Panc1 (cell line): ENCODE measurements at regions not wholly inside any gene's neighbourhood (a gene's known extent, or its start where the extent isn't known, plus 50 kb on each side); places are given as distances from the start of the nearest gene placed in this dataset.

ENCODE experiments used
- ATAC-seq: fragments of 200-7000 bp; cut with Tn5 transposase; 2 replicates; pipeline ENCODE4 v1.9.1; 2020; ENCODE audit warnings: mild to moderate bottlenecking, moderate library complexity
- BruUV-seq: library from RNA; stranded (reverse); fragments of 400-500 nt; replicated peaks from 2 replicates; lab custom pipeline; 2021; lab: Mats Ljungman, UMichigan
- CTCF ChIA-PET: fragments of 300-600 bp; sonication (Branson Sonifier 250); formaldehyde crosslinking; loops from one replicate; lab custom pipeline; 2022; ENCODE audit warnings: antibody characterized with exemption; lab: Charles Lee
- POLR2A ChIA-PET: fragments of 300-600 bp; sonication (Branson Sonifier 250); formaldehyde crosslinking; loops from one replicate; lab custom pipeline; 2022; ENCODE audit warnings: antibody characterized with exemption; lab: Charles Lee
- DNase-seq: peaks from one replicate; pipeline ENCODE4 v3.0.0-alpha.2; 2010; ENCODE audit warnings: low read depth, low spot score
- H3K27ac ChIP-seq: 2 replicates; pipeline ENCODE4 v1.5.1; 2011; ENCODE audit warnings: mild to moderate bottlenecking, low read length, inconsistent platforms
- H3K27me3 ChIP-seq: fragments of 200-500 bp; sonication (Bioruptor generic); 2 replicates; pipeline ENCODE4 v1.6.0; 2014; ENCODE audit warnings: low read length, inconsistent platforms; ENCODE audit not compliant: control insufficient read depth, insufficient read depth
- H3K36me3 ChIP-seq: fragments of 200-500 bp; sonication (Bioruptor generic); 2 replicates; pipeline ENCODE4 v1.5.1; 2014; ENCODE audit warnings: inconsistent platforms, mild to moderate bottlenecking, low read length, moderate library complexity; ENCODE audit not compliant: control insufficient read depth, insufficient read depth
- H3K4me1 ChIP-seq: 2 replicates; pipeline ENCODE4 v1.5.1; 2011; ENCODE audit warnings: inconsistent platforms, mild to moderate bottlenecking, low read length, moderate library complexity; ENCODE audit not compliant: control insufficient read depth, insufficient read depth
- H3K4me3 ChIP-seq, 2 experiments: 2 replicates each; pipeline ENCODE4 v1.5.1; 2011 to 2012; ENCODE audit warnings: low read depth in 2 of 2, low read length in 2 of 2, mild to moderate bottlenecking in 2 of 2, inconsistent platforms in 1 of 2, moderate library complexity in 1 of 2
- H3K9me3 ChIP-seq: fragments of 200-500 bp; sonication (Bioruptor generic); 2 replicates; pipeline ENCODE4 v1.5.1; 2014; ENCODE audit warnings: low read depth, mild to moderate bottlenecking, inconsistent platforms, low read length, moderate library complexity; ENCODE audit not compliant: control insufficient read depth, insufficient read depth
- POLR2AphosphoS5 ChIP-seq: IDR thresholded peaks from 2 replicates; pipeline ENCODE4 v1.6.1; 2012; ENCODE audit warnings: mild to moderate bottlenecking, low read depth, low read length, moderate library complexity
- SIN3A ChIP-seq: IDR thresholded peaks from 2 replicates; pipeline ENCODE4 v1.6.1; 2012; ENCODE audit warnings: low read depth, mild to moderate bottlenecking, low read length, moderate library complexity, borderline replicate concordance; ENCODE audit not compliant: insufficient read depth
- TCF7L2 ChIP-seq: IDR thresholded peaks from 2 replicates; pipeline ENCODE4 v1.6.1; 2011; ENCODE audit warnings: mild to moderate bottlenecking, low read depth, low read length, inconsistent platforms
- in situ Hi-C: cut with HindIII; loops from 2 replicates; pipeline ENCODE4 v1.10.0; 2016; ENCODE audit warnings: low sequenced_read_pairs, low pct_unique_long_range_greater_than_20kb
- intact Hi-C: fragments of 100-400 bp; cut with micrococcal nuclease; formaldehyde crosslinking; loops from one replicate; pipeline ENCODE4 v1.10.0; 2022; ENCODE audit not compliant: unreplicated experiment
- TF ChIP-seq, protein P1 (sequence below): fragments of 450-650 bp; IDR thresholded peaks from 2 replicates; pipeline ENCODE4 v1.5.1; 2017; ENCODE audit warnings: mild to moderate bottlenecking
- TF ChIP-seq, protein P2 (sequence below), 2 experiments: IDR thresholded peaks; 2 replicates each; pipeline ENCODE4 v1.6.1; 2011 to 2012; ENCODE audit warnings: low read depth in 2 of 2, control low read depth in 1 of 2, low read length in 1 of 2, mild to moderate bottlenecking in 1 of 2, moderate library complexity in 1 of 2; ENCODE audit not compliant: insufficient read depth in 1 of 2

DNA sequence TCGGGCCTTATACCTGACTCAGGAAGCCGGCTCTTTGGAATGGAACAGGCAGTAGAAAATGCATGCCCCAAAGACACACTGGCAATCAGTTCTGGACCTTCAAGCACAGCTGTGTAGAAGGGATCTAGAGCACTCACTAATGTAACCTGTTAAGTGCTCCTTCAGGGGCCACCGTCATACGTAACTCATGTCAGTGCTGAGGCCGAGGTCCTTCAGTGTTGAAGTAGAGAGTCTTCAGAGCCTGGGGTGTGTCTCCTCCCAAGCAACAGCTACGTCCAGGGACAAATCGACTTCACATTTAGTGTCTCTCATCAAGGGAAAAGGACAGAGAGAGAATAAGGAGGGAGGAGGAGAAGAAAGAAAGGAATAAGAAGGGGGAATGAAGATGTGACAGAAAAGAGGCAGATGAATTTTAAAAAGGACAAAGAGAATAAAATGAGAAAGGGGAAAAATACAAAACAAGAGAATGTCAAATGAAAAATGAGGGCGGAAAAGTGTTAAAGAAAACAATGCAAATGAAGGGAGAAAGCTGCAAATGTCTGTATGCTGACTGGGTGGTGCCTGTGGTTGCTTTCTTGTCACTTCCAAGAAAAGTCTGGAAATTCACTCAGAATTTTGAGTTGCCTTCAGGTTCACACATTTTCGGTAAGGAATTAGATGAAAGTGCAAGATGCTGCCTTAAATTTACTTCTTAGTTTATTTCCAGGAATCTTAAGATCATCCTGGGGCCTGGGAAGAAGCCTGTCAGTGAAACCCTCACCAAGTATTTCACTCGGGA is 989.4 kb downstream of the GRID1 start:
- Histone ChIP-seq H3K4me1 (no peaks in the 10 kb centered on the region), H3K27me3 (no peaks in the 10 kb centered on the region), H3K9me3 (no peaks in the 10 kb centered on the region), H3K27ac (no peak overlapping the region), H3K4me3 (no peak overlapping the region), H3K36me3 (no peaks in the 10 kb centered on the region)
- intact Hi-C loops (no loop called here), in situ Hi-C loops (no loop called here)
- BruUV-seq, result no TSS peak
- ChIA-PET POLR2A (no interaction called here), CTCF (no interaction called here)
- DNase-seq (no peak), ATAC-seq (no peak)
- no peak for TF ChIP-seq SIN3A
- TF ChIP-seq, protein P1, sequence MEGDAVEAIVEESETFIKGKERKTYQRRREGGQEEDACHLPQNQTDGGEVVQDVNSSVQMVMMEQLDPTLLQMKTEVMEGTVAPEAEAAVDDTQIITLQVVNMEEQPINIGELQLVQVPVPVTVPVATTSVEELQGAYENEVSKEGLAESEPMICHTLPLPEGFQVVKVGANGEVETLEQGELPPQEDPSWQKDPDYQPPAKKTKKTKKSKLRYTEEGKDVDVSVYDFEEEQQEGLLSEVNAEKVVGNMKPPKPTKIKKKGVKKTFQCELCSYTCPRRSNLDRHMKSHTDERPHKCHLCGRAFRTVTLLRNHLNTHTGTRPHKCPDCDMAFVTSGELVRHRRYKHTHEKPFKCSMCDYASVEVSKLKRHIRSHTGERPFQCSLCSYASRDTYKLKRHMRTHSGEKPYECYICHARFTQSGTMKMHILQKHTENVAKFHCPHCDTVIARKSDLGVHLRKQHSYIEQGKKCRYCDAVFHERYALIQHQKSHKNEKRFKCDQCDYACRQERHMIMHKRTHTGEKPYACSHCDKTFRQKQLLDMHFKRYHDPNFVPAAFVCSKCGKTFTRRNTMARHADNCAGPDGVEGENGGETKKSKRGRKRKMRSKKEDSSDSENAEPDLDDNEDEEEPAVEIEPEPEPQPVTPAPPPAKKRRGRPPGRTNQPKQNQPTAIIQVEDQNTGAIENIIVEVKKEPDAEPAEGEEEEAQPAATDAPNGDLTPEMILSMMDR, result no peak
- TF ChIP-seq, protein P2, sequence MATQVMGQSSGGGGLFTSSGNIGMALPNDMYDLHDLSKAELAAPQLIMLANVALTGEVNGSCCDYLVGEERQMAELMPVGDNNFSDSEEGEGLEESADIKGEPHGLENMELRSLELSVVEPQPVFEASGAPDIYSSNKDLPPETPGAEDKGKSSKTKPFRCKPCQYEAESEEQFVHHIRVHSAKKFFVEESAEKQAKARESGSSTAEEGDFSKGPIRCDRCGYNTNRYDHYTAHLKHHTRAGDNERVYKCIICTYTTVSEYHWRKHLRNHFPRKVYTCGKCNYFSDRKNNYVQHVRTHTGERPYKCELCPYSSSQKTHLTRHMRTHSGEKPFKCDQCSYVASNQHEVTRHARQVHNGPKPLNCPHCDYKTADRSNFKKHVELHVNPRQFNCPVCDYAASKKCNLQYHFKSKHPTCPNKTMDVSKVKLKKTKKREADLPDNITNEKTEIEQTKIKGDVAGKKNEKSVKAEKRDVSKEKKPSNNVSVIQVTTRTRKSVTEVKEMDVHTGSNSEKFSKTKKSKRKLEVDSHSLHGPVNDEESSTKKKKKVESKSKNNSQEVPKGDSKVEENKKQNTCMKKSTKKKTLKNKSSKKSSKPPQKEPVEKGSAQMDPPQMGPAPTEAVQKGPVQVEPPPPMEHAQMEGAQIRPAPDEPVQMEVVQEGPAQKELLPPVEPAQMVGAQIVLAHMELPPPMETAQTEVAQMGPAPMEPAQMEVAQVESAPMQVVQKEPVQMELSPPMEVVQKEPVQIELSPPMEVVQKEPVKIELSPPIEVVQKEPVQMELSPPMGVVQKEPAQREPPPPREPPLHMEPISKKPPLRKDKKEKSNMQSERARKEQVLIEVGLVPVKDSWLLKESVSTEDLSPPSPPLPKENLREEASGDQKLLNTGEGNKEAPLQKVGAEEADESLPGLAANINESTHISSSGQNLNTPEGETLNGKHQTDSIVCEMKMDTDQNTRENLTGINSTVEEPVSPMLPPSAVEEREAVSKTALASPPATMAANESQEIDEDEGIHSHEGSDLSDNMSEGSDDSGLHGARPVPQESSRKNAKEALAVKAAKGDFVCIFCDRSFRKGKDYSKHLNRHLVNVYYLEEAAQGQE (IDR thresholded peaks at IDR 0.05; ENCODE audit: insufficient read depth in 1 of 2, low read depth in 2 of 2, low read length in 1 of 2), result no peak
- no peak for TF ChIP-seq POLR2AphosphoS5
- no peak for TF ChIP-seq TCF7L2

DNA sequence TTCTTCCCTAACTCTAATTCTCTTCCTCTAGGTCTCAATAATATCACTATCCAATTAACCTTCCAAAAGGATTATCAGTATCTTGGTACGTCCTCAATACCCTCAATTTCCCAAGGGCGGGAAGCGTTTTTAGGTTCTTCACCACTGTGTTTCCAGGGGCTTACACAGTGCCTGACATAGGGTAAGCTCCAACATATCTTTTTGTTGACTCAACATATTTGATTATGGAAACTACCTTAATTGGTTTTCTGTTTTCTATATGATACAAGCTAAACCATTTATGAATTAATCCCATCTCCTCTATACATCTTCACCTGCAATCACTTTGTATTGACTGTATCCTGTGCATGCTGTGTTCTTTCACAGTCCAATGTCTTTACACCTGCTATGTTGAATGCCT is 987.3 kb downstream of the GRID1 start:
- intact Hi-C loops (no loop called here), in situ Hi-C loops (no loop called here)
- CTCF ChIA-PET, result no interaction called here
- BruUV-seq, result no TSS peak
- Histone ChIP-seq H3K27me3 (no peaks in the 10 kb centered on the region), H3K9me3 (no peaks in the 10 kb centered on the region), H3K27ac (no peak overlapping the region), H3K4me3 (no peak overlapping the region), H3K36me3 (no peaks in the 10 kb centered on the region), H3K4me1 (no peaks in the 10 kb centered on the region)
- DNase-seq (no peak), ATAC-seq (no peak)
- POLR2A ChIA-PET, result no interaction called here
- TF ChIP-seq, protein P2 (IDR thresholded peaks at IDR 0.05; ENCODE audit: insufficient read depth in 1 of 2, low read depth in 2 of 2, low read length in 1 of 2), result no peak
- TF ChIP-seq TCF7L2 (no peak), POLR2AphosphoS5 (no peak), SIN3A (no peak)
- TF ChIP-seq, protein P1, result no peak
